ENCODE measurements at regions not wholly inside any gene's neighbourhood (a gene's known extent, or its start where the extent isn't known, plus 50 kb on each side); places are given as distances from the start of the nearest gene placed in this dataset.
"Not testable (repeated sequence)": the region's sequence is repeated elsewhere in the genome, so short reads cannot be mapped to it uniquely, and the experiment has no call there.

DNA sequence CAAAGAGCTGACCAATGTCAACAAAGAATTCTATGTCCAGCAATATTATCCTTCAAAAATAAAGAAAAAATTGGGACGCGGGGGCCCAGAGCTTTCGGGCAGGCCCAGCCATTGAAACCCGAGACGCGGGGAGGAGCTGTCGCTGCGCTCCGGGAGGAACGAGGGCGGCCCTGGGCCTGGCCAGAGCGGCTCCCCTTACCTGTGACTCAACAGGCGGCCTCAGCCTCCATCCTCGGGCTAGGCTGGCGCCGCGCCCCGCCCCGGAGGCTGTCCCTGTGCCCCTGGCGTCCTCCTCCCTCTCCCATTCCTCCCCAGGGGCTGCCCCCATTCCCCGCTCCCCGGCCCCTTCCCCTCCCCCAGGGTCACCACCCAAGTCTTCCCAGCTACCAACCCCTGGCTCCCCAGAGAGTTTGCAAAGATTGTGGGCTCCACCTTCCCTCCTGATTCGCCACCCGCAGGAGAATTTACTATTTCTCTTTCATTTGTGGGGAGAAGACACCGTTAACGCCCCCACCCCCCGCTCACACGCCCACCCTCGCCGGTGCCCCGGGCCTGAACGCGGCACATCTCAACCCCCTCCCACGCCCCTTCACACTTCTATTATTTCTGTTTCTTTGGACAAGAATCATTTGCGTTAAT is 127.9 kb downstream of the ARRDC4 start:
- not testable (repeated sequence) for DNase-seq (ENCODE audit: low read depth)

DNA sequence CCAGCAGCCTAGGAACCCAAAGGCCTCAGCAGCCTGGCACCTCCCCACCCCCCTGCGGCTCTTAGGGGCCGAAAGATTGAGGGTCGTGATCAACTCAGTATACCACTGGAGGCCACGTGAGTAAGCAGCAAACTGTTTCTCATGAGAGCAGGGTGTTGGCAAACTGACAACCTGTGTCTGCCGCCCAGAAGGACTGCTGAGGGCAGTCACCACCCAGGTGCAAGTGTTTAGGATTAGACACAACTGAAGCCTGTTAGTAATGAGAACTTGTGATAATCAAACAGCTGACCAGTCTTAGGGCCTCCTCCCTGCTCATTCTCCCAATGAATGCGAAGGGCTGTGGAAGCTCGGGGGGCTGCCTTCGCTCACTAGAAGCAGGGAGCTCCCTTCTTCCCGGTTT is 128.8 kb downstream of the ARRDC4 start:
- DNase-seq (ENCODE audit: low read depth): not testable (repeated sequence)

DNA sequence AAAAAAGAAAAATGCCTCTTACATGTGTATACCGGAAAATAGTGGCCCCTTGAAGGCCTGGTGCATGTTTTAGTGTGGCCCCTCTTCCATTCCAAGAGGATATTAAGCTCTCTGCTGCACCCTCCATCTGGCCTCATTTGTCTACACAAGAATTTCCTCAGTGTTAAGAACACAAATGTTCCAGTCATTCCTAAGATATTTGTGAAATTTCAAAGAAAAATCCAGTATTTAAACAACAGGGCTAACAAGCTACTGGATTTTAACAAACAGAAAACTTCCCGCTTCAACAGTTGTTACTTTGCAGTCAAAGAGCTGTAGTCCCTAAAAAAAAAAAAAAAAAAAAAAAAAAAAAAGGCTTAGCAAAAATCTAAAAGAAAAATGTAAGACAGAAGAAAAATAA is 137.5 kb downstream of the ARRDC4 start:
- not testable (repeated sequence) for DNase-seq (ENCODE audit: low read depth)

DNA sequence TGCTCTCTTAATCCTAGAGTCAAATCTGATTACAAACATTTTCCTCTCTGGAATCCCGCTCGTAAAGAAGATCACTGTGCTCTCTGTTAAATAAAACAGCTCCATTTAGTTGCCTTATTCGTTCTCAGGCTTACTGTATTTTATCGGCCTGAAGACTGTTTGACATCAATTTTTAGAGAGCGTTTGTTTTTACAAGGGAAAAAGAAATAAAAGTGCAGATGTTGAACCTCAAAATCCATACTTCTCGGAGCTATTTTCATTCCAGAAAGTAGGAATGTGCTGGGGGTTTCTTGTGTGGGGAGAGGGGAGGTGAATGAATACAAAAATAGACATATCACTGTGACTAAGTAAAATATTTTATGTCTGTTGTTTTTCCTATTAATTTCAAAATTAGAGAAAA is 140.1 kb downstream of the ARRDC4 start:
- DNase-seq (ENCODE audit: low read depth): not testable (repeated sequence)

DNA sequence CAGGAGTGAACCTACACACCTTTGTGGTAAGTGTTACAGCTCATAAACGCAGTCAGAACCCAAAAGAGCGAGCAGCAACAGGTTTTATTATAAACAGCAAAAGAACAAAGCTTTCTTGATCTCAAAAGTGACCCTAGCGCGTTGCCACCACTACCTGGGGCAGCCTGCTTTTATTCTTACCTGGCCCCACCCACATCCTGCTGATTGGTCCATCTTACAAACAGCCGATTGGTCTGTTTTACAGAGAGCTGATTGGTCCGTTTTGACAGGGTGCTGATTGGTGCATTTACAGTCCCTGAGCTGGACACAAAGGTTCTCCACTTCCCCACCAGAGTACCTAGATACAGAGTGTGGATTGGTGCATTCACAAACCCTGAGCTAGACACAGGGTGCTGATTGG is 143.1 kb downstream of the ARRDC4 start:
- DNase-seq (ENCODE audit: low read depth): no peak

GRCh38 chr15:98104386-98105151 is 144.1 kb downstream of the ARRDC4 start:
- not testable (repeated sequence) for DNase-seq (ENCODE audit: low read depth)

DNA sequence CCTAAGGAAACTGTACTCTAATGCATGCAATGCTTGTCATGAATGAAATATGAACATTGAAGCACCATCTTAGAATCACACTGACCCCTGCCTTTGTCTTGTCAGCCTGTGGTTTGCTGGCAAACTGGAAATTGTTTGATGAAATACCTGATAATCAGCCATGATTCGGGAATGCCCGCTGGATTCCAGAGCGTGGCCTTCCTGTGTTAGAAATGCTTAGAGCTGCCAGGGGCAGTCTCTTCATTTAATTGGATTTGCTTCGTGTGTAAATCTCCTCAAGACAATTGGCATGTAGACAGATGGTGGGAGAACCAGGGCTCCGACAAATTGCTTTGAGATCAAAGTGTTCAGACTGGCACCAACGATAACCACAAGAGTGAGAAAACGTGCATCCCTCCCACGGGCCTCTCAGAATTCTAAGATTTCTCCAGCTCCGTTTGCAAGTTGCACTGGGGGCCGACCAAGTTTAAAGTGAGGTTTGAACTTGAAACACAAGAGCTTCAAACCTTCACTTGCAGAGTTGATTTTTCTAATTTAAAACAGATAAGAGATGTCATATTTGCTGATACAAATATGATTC is 146.2 kb downstream of the ARRDC4 start:
- DNase-seq (ENCODE audit: low read depth): not testable (repeated sequence)

- no peak for DNase-seq (ENCODE audit: low read depth)
These were observed 151.3 kb downstream of the ARRDC4 start for GRCh38 chr15:98111806-98112205.

DNA sequence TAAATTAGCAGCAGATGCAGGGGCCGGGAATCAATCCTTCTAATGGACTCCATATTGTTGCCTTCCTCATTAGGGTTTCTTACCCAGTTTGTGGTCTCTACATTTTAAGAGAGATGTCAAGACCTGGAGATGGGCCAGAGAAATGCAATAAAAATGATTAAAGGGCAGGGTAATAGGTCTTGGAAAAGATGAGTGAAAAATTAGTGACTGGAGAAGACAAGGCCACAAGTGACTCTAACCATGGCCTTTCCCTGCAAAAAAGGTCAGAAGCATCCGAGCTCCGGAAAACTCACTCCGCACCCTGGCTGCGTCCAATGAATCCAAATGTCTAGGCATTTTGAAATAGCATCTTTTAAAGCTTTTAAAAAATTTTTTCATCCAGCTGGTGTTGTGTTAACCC is 152.8 kb downstream of the ARRDC4 start:
- DNase-seq (ENCODE audit: low read depth): no peak

DNA sequence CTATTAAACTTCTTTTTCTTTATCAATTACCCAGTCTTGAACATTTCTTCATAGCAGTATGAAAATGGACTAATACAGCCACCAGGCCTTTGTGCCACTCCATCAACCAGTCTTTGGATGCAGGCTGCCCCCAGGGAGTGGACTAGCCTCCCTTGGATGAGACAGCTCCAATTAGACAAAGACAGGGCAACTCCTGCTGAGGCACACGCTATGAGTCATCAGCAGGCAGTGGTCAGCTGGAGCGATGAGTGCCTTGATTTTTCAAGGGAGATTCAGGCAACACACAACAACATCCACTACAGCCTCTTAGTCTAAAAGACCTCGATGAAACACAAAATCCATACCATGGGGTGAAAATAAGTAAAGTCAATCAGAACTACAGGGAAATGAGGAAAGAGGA is 160.1 kb downstream of the ARRDC4 start:
- no peak for DNase-seq (ENCODE audit: low read depth)

DNA sequence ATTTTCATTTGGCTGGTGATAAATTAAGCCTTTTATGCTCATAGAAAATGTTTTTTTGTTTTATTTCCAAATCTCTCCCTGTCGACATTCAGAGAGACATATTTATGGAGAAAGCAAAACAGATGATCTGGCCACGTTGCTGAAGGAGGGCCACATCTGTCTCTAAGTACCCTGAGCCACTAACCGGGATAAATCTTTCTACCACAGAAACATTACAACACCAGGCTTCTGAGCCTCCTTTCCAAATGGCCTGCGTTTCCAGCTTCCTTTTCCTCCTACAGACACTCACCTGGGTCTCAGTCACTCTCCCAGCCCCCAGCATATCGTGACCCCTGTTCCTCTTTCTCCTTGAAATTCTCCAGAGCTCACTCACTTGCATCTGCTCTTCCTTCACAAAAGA is 161.0 kb downstream of the ARRDC4 start:
- DNase-seq (ENCODE audit: low read depth): no peak

GRCh38 chr15:98121957-98122356 is 161.5 kb downstream of the ARRDC4 start:
- no peak for DNase-seq (ENCODE audit: low read depth)

GRCh38 chr15:98123297-98123696 is 162.8 kb downstream of the ARRDC4 start:
- DNase-seq (ENCODE audit: low read depth): no peak

GRCh38 chr15:98123834-98124233 is 163.3 kb downstream of the ARRDC4 start:
- DNase-seq (ENCODE audit: low read depth): peak; percentile 38

DNA sequence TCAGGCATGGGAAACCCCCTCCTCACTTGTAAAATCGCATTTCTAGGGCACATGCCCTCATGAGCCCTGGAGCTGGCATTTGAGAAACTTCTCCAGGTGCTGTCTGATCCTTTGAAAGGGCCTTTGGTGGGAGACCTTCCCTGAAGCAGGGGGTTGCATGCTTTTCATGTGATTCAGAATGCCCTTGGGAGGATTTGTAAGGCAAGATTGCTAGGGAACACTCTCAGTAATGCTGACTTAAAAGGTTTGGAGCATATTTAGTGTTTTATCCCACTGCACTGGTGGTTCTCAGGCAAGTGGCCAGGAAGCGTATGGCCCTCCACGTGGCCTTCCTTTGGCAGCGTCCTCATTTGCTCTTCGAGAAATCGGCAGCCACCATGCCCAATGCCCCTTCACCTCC is 164.1 kb downstream of the ARRDC4 start:
- DNase-seq (ENCODE audit: low read depth): no peak

GRCh38 chr15:98126326-98127085 is 166.0 kb downstream of the ARRDC4 start:
- no peak for DNase-seq (ENCODE audit: low read depth)

GRCh38 chr15:98127586-98127985 is 167.1 kb downstream of the ARRDC4 start:
- DNase-seq (ENCODE audit: low read depth): no peak

DNA sequence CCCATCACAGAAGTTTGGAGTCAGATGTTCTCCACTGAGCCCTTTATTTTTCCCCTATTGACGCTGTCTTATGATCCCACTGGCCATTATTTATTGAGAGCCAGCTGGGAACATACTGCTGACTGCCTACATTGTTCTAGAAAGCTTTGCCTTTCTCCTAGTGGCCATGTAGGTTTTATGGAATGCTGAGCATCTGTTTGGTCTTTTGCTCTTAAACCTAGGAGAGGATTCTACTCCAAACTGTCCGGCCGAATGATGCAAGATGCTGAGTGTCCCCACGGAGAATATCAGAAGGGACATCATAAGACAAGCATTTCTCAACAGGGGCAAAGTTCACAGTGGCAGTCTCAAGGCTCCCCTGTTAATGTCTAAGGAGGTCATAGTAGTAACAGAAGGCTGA is 171.4 kb downstream of the ARRDC4 start:
- no peak for DNase-seq (ENCODE audit: low read depth)

DNA sequence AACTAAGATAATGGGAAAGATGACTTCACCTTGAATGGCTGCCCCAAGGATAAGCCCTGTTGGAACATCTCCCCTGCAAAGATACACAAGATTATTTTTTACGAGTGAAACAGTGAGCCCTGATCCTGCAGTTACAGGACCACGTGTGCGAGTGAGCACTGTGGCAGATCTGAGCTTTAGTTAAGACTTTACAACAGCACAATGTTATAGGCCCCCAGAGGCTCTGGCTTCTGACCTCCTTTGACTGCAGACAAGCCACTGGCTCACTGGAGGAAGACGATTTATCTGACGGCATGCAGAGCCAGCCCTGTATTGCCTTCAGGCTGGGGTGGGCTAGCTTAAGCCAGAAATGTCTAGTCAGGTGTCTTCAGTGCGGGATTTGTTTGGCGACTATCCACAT is 174.4 kb downstream of the ARRDC4 start:
- DNase-seq (ENCODE audit: low read depth): no peak

GRCh38 chr15:98138910-98139309 is 178.4 kb downstream of the ARRDC4 start:
- DNase-seq (ENCODE audit: low read depth): no peak

DNA sequence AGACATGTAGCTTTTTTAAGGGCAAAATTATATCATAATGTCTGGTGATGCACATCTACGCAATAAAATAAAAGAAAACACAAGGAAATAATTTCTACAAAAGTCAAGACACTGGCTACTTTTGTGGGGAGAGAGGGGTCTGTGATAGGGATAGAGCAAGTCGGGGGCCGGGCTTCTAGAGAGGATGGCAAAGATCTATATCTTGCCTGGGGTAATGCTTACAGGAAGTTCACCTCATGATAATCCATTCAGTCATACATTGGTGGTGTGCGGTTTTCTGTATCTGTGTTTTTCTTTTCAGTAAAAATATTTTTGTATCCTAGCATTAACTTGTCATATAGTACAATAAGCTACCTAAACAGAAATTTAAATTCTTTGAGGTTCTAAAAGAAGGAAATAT is 178.8 kb downstream of the ARRDC4 start:
- no peak for DNase-seq (ENCODE audit: low read depth)

GRCh38 chr15:98142572-98142971 is 182.1 kb downstream of the ARRDC4 start:
- no peak for DNase-seq (ENCODE audit: low read depth)

- no peak for DNase-seq (ENCODE audit: low read depth)
These were observed 182.6 kb downstream of the ARRDC4 start for GRCh38 chr15:98143116-98143515.
